ENCODE measurements at regions not wholly inside any gene's neighbourhood (a gene's known extent, or its start where the extent isn't known, plus 50 kb on each side); places are given as distances from the start of the nearest gene placed in this dataset.

GRCh38 chr3:159806412-159806811 is 182.2 kb upstream of the IL12A start:
- Histone ChIP-seq H3K27me3 (no peaks in the 10 kb centered on the region), H3K27ac (peak overlapping the region; percentile 20 to 90 (median 83)), H3K4me1 (peaks cover 0 to 69% (median 55%) of the 10 kb centered on the region in 4 donors), H3K4me3 (no peak overlapping the region), H3K36me3 (no peaks in the 10 kb centered on the region), H3K9me3 (no peaks in the 10 kb centered on the region)
- 72 to 81% methylated on average over 5 of the region's 5 CpGs for WGBS, 2 donors
- intact Hi-C loops (cut with DNase I) = loop anchor here (1.0 to 10.0 kb wide), 5 partner anchors 129 to 588 kb away; partner anchors contain the start of genes IFT80 and SMC4
- TF ChIP-seq POLR2AphosphoS5 (IDR thresholded peaks at IDR 0.05) (peak in 1 of 4 donors; percentile 24), CTCF (IDR thresholded peaks at IDR 0.05) (no peak), POLR2A (IDR thresholded peaks at IDR 0.05) (no peak)
- DNase-seq = peak; percentile 82

GRCh38 chr3:159807137-159808040 is 181.2 kb upstream of the IL12A start:
- DNase-seq = no peak
- no peak for TF ChIP-seq EP300 (IDR thresholded peaks at IDR 0.05)
- no peak for TF ChIP-seq POLR2AphosphoS5 (IDR thresholded peaks at IDR 0.05)
- TF ChIP-seq POLR2A (IDR thresholded peaks at IDR 0.05) = no peak
- no peak for TF ChIP-seq CTCF (IDR thresholded peaks at IDR 0.05)
- Histone ChIP-seq H3K27ac (peak overlapping the region in 3 of 4 donors; percentile 81 to 90 (median 85)), H3K4me3 (no peak overlapping the region), H3K4me1 (peaks cover 0 to 60% (median 48%) of the 10 kb centered on the region in 4 donors), H3K27me3 (no peaks in the 10 kb centered on the region), H3K36me3 (no peaks in the 10 kb centered on the region), H3K9me3 (no peaks in the 10 kb centered on the region)
- intact Hi-C loops (cut with DNase I) = loop anchor here (5.0 to 10.0 kb wide), 4 partner anchors 130 to 587 kb away; partner anchors contain the start of genes IFT80 and SMC4
- WGBS, 2 donors = 57 to 83% methylated on average over 3 of the region's 3 CpGs

- Histone ChIP-seq H3K4me1 (peaks cover 0 to 32% (median 30%) of the 10 kb centered on the region in 4 donors), H3K4me3 (no peak overlapping the region), H3K36me3 (no peaks in the 10 kb centered on the region), H3K9me3 (no peaks in the 10 kb centered on the region), H3K27me3 (no peaks in the 10 kb centered on the region), H3K27ac (peak overlapping the region in 2 of 4 donors; percentile 6 to 28)
- DNase-seq = no peak
- intact Hi-C loops (cut with DNase I) = no loop called here
- no peak for TF ChIP-seq EP300 (IDR thresholded peaks at IDR 0.05)
- no peak for TF ChIP-seq POLR2A (IDR thresholded peaks at IDR 0.05)
- no peak for TF ChIP-seq CTCF (IDR thresholded peaks at IDR 0.05)
- no peak for TF ChIP-seq POLR2AphosphoS5 (IDR thresholded peaks at IDR 0.05)
- WGBS, 2 donors = 10 to 48% methylated on average over 8 of the region's 8 CpGs
These were observed 174.7 kb upstream of the IL12A start for GRCh38 chr3:159813822-159814531.

GRCh38 chr3:159816512-159816911 is 172.1 kb upstream of the IL12A start:
- intact Hi-C loops (cut with DNase I) = no loop called here

More at GRCh38 chr3:159816512-159816911, 172.1 kb upstream of the IL12A start:
- TF ChIP-seq CTCF (IDR thresholded peaks at IDR 0.05) = no peak
- no peak for TF ChIP-seq POLR2A (IDR thresholded peaks at IDR 0.05)
- TF ChIP-seq POLR2AphosphoS5 (IDR thresholded peaks at IDR 0.05) = no peak
- Histone ChIP-seq H3K9me3 (no peaks in the 10 kb centered on the region), H3K4me1 (peaks cover 0 to 48% (median 42%) of the 10 kb centered on the region in 4 donors), H3K4me3 (no peak overlapping the region), H3K36me3 (no peaks in the 10 kb centered on the region), H3K27me3 (no peaks in the 10 kb centered on the region), H3K27ac (no peak overlapping the region)
- WGBS, 2 donors = 51 to 86% methylated on average over 3 of the region's 3 CpGs
- no peak for DNase-seq
